Suprapubic skin (tissue), 4 donors: ENCODE measurements at regions not wholly inside any gene's neighbourhood (a gene's known extent, or its start where the extent isn't known, plus 50 kb on each side); places are given as distances from the start of the nearest gene placed in this dataset.

Experiments
- DNase-seq, 2 donors: peaks; one replicate each; pipeline ENCODE4 v3.0.0-alpha.2; 2019; ENCODE audit warnings: low spot score in 2 of 2
- H3K27ac ChIP-seq: fragments of 200-600 bp; sonication (generic); one replicate; pipeline ENCODE4 v1.5.1; 2019
- H3K27me3 ChIP-seq: fragments of 200-600 bp; sonication (generic); one replicate; pipeline ENCODE4 v1.5.1; 2019
- H3K36me3 ChIP-seq: fragments of 200-600 bp; sonication (generic); one replicate; pipeline ENCODE4 v1.5.1; 2019
- H3K4me1 ChIP-seq: fragments of 200-600 bp; sonication (generic); one replicate; pipeline ENCODE4 v1.5.1; 2019
- H3K4me3 ChIP-seq: fragments of 200-600 bp; sonication (generic); one replicate; pipeline ENCODE4 v1.5.1; 2019; ENCODE audit warnings: mild to moderate bottlenecking
- H3K9me3 ChIP-seq: fragments of 200-600 bp; sonication (generic); one replicate; pipeline ENCODE4 v1.5.1; 2019
- CTCF ChIP-seq, 2 donors: fragments of 200-600 bp in 1 of 2; fragments of 450-650 bp in 1 of 2; sonication (generic) in 1 of 2; IDR thresholded peaks; one replicate each; pipeline ENCODE4 v1.5.1; 2016 to 2019; ENCODE audit warnings: antibody characterized with exemption in 2 of 2, mild to moderate bottlenecking in 1 of 2, moderate library complexity in 1 of 2
- EP300 ChIP-seq: sonication (generic); formaldehyde crosslinking; IDR thresholded peaks from one replicate; pipeline ENCODE4 v1.6.1; 2017; ENCODE audit warnings: antibody characterized with exemption
- POLR2A ChIP-seq, 2 donors: fragments of 450-650 bp; IDR thresholded peaks; one replicate each; pipeline ENCODE4 v1.6.1; 2017; ENCODE audit warnings: antibody characterized with exemption in 2 of 2, mild to moderate bottlenecking in 2 of 2, moderate library complexity in 2 of 2
- POLR2AphosphoS5 ChIP-seq, 3 donors: sonication (generic); formaldehyde crosslinking; IDR thresholded peaks; one replicate each; pipeline ENCODE4 v1.6.1; 2017; ENCODE audit warnings: antibody characterized with exemption in 3 of 3
- WGBS: methylation state at CpG from one replicate; pipeline ENCODE4 v1.1.5; 2018; 5-methylcytosine and 5-hydroxymethylcytosine counted together

- WGBS: 73% methylated on average over 8 of the region's 8 CpGs
- TF ChIP-seq POLR2A (IDR thresholded peaks at IDR 0.05) (no peak), EP300 (no peak), POLR2AphosphoS5 (IDR thresholded peaks at IDR 0.05) (no peak), CTCF (IDR thresholded peaks at IDR 0.05) (no peak)
These were observed 271.0 kb upstream of the GADL1 start for GRCh38 chr3:31165399-31165860.

GRCh38 chr3:31166249-31166885, 271.9 kb upstream of the GADL1 start:
- H3K4me3 ChIP-seq: no peak overlapping the region
- H3K4me1 ChIP-seq: no peaks in the 10 kb centered on the region
- no peaks in the 10 kb centered on the region for H3K9me3 ChIP-seq
- H3K27me3 ChIP-seq: no peaks in the 10 kb centered on the region
- no peak overlapping the region for H3K27ac ChIP-seq
- whole genome bisulfite sequencing: 32% methylated on average over 4 of the region's 4 CpGs
- H3K36me3 ChIP-seq: no peaks in the 10 kb centered on the region
- no peak for TF ChIP-seq POLR2A (IDR thresholded peaks at IDR 0.05)
- TF ChIP-seq POLR2AphosphoS5 (IDR thresholded peaks at IDR 0.05): no peak
- TF ChIP-seq CTCF (IDR thresholded peaks at IDR 0.05): no peak
- TF ChIP-seq EP300: no peak
- no peak for DNase-seq

More at GRCh38 chr3:31165399-31165860, 271.0 kb upstream of the GADL1 start:
- Histone ChIP-seq H3K4me3 (no peak overlapping the region), H3K27ac (no peak overlapping the region), H3K36me3 (no peaks in the 10 kb centered on the region), H3K9me3 (no peaks in the 10 kb centered on the region), H3K4me1 (no peaks in the 10 kb centered on the region), H3K27me3 (no peaks in the 10 kb centered on the region)
- DNase-seq: no peak

GRCh38 chr3:31167666-31168065, 273.2 kb upstream of the GADL1 start:
- Histone ChIP-seq H3K27ac (no peak overlapping the region), H3K4me1 (no peaks in the 10 kb centered on the region), H3K36me3 (no peaks in the 10 kb centered on the region), H3K9me3 (no peaks in the 10 kb centered on the region), H3K27me3 (no peaks in the 10 kb centered on the region), H3K4me3 (no peak overlapping the region)
- WGBS: 94% methylated on average over 3 of the region's 3 CpGs
- no peak for DNase-seq
- TF ChIP-seq POLR2A (IDR thresholded peaks at IDR 0.05): no peak

- no peak overlapping the region for H3K27ac ChIP-seq
- TF ChIP-seq POLR2AphosphoS5 (IDR thresholded peaks at IDR 0.05) (no peak), EP300 (no peak), CTCF (IDR thresholded peaks at IDR 0.05) (no peak), POLR2A (IDR thresholded peaks at IDR 0.05) (no peak)
- WGBS: 61% methylated on average over 2 of the region's 2 CpGs
These were observed 276.6 kb upstream of the GADL1 start for GRCh38 chr3:31170932-31171670.

GRCh38 chr3:31172336-31172735, 277.9 kb upstream of the GADL1 start:
- Histone ChIP-seq H3K27ac (no peak overlapping the region), H3K4me1 (no peaks in the 10 kb centered on the region), H3K27me3 (no peaks in the 10 kb centered on the region), H3K4me3 (no peak overlapping the region), H3K36me3 (no peaks in the 10 kb centered on the region), H3K9me3 (no peaks in the 10 kb centered on the region)
- WGBS: 47% methylated on average over 4 of the region's 4 CpGs
- DNase-seq: no peak
- TF ChIP-seq POLR2A (IDR thresholded peaks at IDR 0.05) (no peak), EP300 (no peak), CTCF (IDR thresholded peaks at IDR 0.05) (no peak), POLR2AphosphoS5 (IDR thresholded peaks at IDR 0.05) (no peak)

More at GRCh38 chr3:31170932-31171670, 276.6 kb upstream of the GADL1 start:
- no peaks in the 10 kb centered on the region for H3K36me3 ChIP-seq
- no peaks in the 10 kb centered on the region for H3K9me3 ChIP-seq
- H3K4me1 ChIP-seq: no peaks in the 10 kb centered on the region
- H3K4me3 ChIP-seq: no peak overlapping the region
- no peak for DNase-seq
- no peaks in the 10 kb centered on the region for H3K27me3 ChIP-seq
